ENCODE measurements at regions not wholly inside any gene's neighbourhood (a gene's known extent, or its start where the extent isn't known, plus 50 kb on each side); places are given as distances from the start of the nearest gene placed in this dataset.

- DNase-seq: no peak
- no peaks in the 10 kb centered on the region for H3K27me3 ChIP-seq
- no peak overlapping the region for H3K27ac ChIP-seq
- no peaks in the 10 kb centered on the region for H3K4me1 ChIP-seq
- no peaks in the 10 kb centered on the region for H3K36me3 ChIP-seq
- 37% methylated on average over 8 of the region's 14 CpGs for WGBS (ENCODE audit: insufficient coverage, low coverage, low lambda C conversion rate, missing lambda C conversion rate)
- H3K4me3 ChIP-seq: no peak overlapping the region
- intact Hi-C loops (cut with DNase I): no loop called here
- no peaks in the 10 kb centered on the region for H3K9me3 ChIP-seq
- no peak for ATAC-seq
- TF ChIP-seq CTCF (IDR thresholded peaks at IDR 0.05): no peak
- TF ChIP-seq POLR2A (IDR thresholded peaks at IDR 0.05): no peak
Observed at GRCh38 chrX:107521877-107522586, 72.6 kb downstream of the FRMPD3 start.

- TF ChIP-seq POLR2A (IDR thresholded peaks at IDR 0.05): no peak
- no peak for TF ChIP-seq CTCF (IDR thresholded peaks at IDR 0.05)
Observed at GRCh38 chrX:107522901-107523300, 73.4 kb downstream of the FRMPD3 start.

GRCh38 chrX:107526141-107526540 lies 76.7 kb downstream of the FRMPD3 start:
- Histone ChIP-seq H3K9me3 (no peaks in the 10 kb centered on the region), H3K4me3 (no peak overlapping the region), H3K4me1 (no peaks in the 10 kb centered on the region), H3K27ac (no peak overlapping the region), H3K27me3 (no peaks in the 10 kb centered on the region), H3K36me3 (no peaks in the 10 kb centered on the region)
- DNase-seq: no peak
- WGBS (ENCODE audit: insufficient coverage, low coverage, low lambda C conversion rate, missing lambda C conversion rate): 62% methylated on average over 3 of the region's 3 CpGs
- no peak for ATAC-seq
- intact Hi-C loops (cut with DNase I): no loop called here
- TF ChIP-seq CTCF (IDR thresholded peaks at IDR 0.05): no peak
- no peak for TF ChIP-seq POLR2A (IDR thresholded peaks at IDR 0.05)

More at GRCh38 chrX:107522901-107523300, 73.4 kb downstream of the FRMPD3 start:
- no peaks in the 10 kb centered on the region for H3K36me3 ChIP-seq
- H3K4me1 ChIP-seq: no peaks in the 10 kb centered on the region
- 56% methylated on average over 2 of the region's 2 CpGs for WGBS (ENCODE audit: insufficient coverage, low coverage, low lambda C conversion rate, missing lambda C conversion rate)
- no peaks in the 10 kb centered on the region for H3K9me3 ChIP-seq
- intact Hi-C loops (cut with DNase I): no loop called here
- no peaks in the 10 kb centered on the region for H3K27me3 ChIP-seq
- no peak overlapping the region for H3K27ac ChIP-seq
- no peak overlapping the region for H3K4me3 ChIP-seq
- no peak for DNase-seq
- no peak for ATAC-seq

- Histone ChIP-seq H3K4me1 (no peaks in the 10 kb centered on the region), H3K27me3 (no peaks in the 10 kb centered on the region), H3K9me3 (no peaks in the 10 kb centered on the region), H3K27ac (no peak overlapping the region), H3K36me3 (no peaks in the 10 kb centered on the region), H3K4me3 (no peak overlapping the region)
- DNase-seq (no peak), ATAC-seq (no peak)
- intact Hi-C loops (cut with DNase I): no loop called here
- WGBS (ENCODE audit: insufficient coverage, low coverage, low lambda C conversion rate, missing lambda C conversion rate): 57% methylated on average over 1 of the region's 4 CpGs
- no peak for TF ChIP-seq CTCF (IDR thresholded peaks at IDR 0.05)
- TF ChIP-seq POLR2A (IDR thresholded peaks at IDR 0.05): no peak
Observed at GRCh38 chrX:107530141-107530540, 80.7 kb downstream of the FRMPD3 start.

All from right lobe of liver (tissue), 6 donors.